ENCODE measurements at regions not wholly inside any gene's neighbourhood (a gene's known extent, or its start where the extent isn't known, plus 50 kb on each side); places are given as distances from the start of the nearest gene placed in this dataset.

- DNase-seq (ENCODE audit: extremely low read depth in 1 of 4, low spot score in 3 of 4): no peak
- Histone ChIP-seq H3K9me3 (replicated peaks; ENCODE audit: control insufficient read depth, insufficient read depth, low read depth, low read length) (no peaks in the 10 kb centered on the region), H4K20me1 (replicated peaks; ENCODE audit: control insufficient read depth, insufficient read depth, low read length) (no peaks in the 10 kb centered on the region), H3K27ac (ENCODE audit: extremely low read depth, low read depth, low read length) (no peak overlapping the region), H3K9ac (ENCODE audit: insufficient read depth in 1 of 2, low read depth in 2 of 2, low read length in 2 of 2) (no peak overlapping the region), H3K4me3 (no peak overlapping the region), H3K9me1 (ENCODE audit: control insufficient read depth, insufficient read depth, low read length) (no peaks in the 10 kb centered on the region), H3K27me3 (ENCODE audit: control insufficient read depth in 2 of 2, insufficient read depth in 2 of 2, low read length in 2 of 2) (peaks cover 0 to 23% of the 10 kb centered on the region in 2 experiments; a peak in 3 of 5 replicates), H2AFZ (ENCODE audit: low read depth, low read length) (no peak overlapping the region), H3K36me3 (ENCODE audit: control insufficient read depth, insufficient read depth, low read length) (no peaks in the 10 kb centered on the region), H3K4me2 (ENCODE audit: insufficient read depth, low read length) (no peak overlapping the region), H3K79me2 (ENCODE audit: control insufficient read depth, insufficient read depth, low read length) (no peaks in the 10 kb centered on the region), H3K4me1 (replicated peaks in 1 of 2; ENCODE audit: control insufficient read depth in 2 of 2, insufficient read depth in 2 of 2, low read length in 2 of 2) (no peaks in the 10 kb centered on the region)
- no peak for ATAC-seq
- BruUV-seq (replicated peaks): no TSS peak
- intact Hi-C loops (cut with micrococcal nuclease): no loop called here
- in situ Hi-C loops (cut with MboI): no loop called here
- TF ChIP-seq DIDO1 (tag; IDR thresholded peaks at IDR 0.05; ENCODE audit: low read depth): no peak
- TF ChIP-seq GTF2F1 (IDR thresholded peaks at IDR 0.05; ENCODE audit: low read depth, low read length): no peak
- TF ChIP-seq NFRKB (IDR thresholded peaks at IDR 0.05; ENCODE audit: low read depth): no peak
- TF ChIP-seq NCOA1 (IDR thresholded peaks at IDR 0.05; ENCODE audit: low read depth): no peak
- TF ChIP-seq CBX1 (IDR thresholded peaks at IDR 0.05; ENCODE audit: low read depth): no peak
- no peak for FAIRE-seq
- WGBS (ENCODE audit: insufficient coverage, low coverage, missing lambda C conversion rate): 1% methylated on average over 8 of the region's 8 CpGs
- POLR2A ChIA-PET: interaction anchor here (0.9 kb wide), 1 partner anchor 157 kb away, joined by 4 read pairs; no protein-coding TSS in a partner anchor
- CTCF ChIA-PET (ENCODE audit: low intra/inter-chr PET ratio): no interaction called here
Measured at GRCh38 chr2:3021720-3022119, 355.9 kb downstream of the EIPR1 start.

GRCh38 chr2:3010001-3010400, 367.6 kb downstream of the EIPR1 start:
- Histone ChIP-seq H3K4me2 (ENCODE audit: insufficient read depth, low read length) (no peak overlapping the region), H3K9me3 (replicated peaks; ENCODE audit: control insufficient read depth, insufficient read depth, low read depth, low read length) (no peaks in the 10 kb centered on the region), H3K27ac (ENCODE audit: extremely low read depth, low read depth, low read length) (no peak overlapping the region), H3K27me3 (ENCODE audit: control insufficient read depth in 2 of 2, insufficient read depth in 2 of 2, low read length in 2 of 2) (peaks cover 9 to 19% of the 10 kb centered on the region in 2 experiments; a peak in 4 of 5 replicates), H2AFZ (ENCODE audit: low read depth, low read length) (no peak overlapping the region), H3K4me3 (no peak overlapping the region), H3K79me2 (ENCODE audit: control insufficient read depth, insufficient read depth, low read length) (no peaks in the 10 kb centered on the region), H3K36me3 (ENCODE audit: control insufficient read depth, insufficient read depth, low read length) (no peaks in the 10 kb centered on the region), H3K9ac (ENCODE audit: insufficient read depth in 1 of 2, low read depth in 2 of 2, low read length in 2 of 2) (no peak overlapping the region), H3K9me1 (ENCODE audit: control insufficient read depth, insufficient read depth, low read length) (no peaks in the 10 kb centered on the region), H4K20me1 (replicated peaks; ENCODE audit: control insufficient read depth, insufficient read depth, low read length) (no peaks in the 10 kb centered on the region), H3K4me1 (replicated peaks in 1 of 2; ENCODE audit: control insufficient read depth in 2 of 2, insufficient read depth in 2 of 2, low read length in 2 of 2) (no peaks in the 10 kb centered on the region)
- WGBS (ENCODE audit: insufficient coverage, low coverage, missing lambda C conversion rate): 2% methylated on average over 4 of the region's 4 CpGs
- DNase-seq (ENCODE audit: extremely low read depth in 1 of 4, low spot score in 3 of 4) (no peak), ATAC-seq (no peak), FAIRE-seq (no peak)
- intact Hi-C loops (cut with micrococcal nuclease): no loop called here
- BruUV-seq (replicated peaks): no TSS peak
- ChIA-PET CTCF (ENCODE audit: low intra/inter-chr PET ratio) (no interaction called here), POLR2A (interaction anchor here (0.6 kb wide), 1 partner anchor 45 kb away, joined by 3 read pairs; no protein-coding TSS in a partner anchor)
- in situ Hi-C loops (cut with MboI): no loop called here
- TF ChIP-seq STAT6 (CRISPR knock-in tag; IDR thresholded peaks at IDR 0.05) (no peak), MECOM (CRISPR knock-in tag; IDR thresholded peaks at IDR 0.05) (no peak), E2F8 (IDR thresholded peaks at IDR 0.05; ENCODE audit: low read depth, partially characterized antibody) (no peak)

All from K562 (cell line).